ENCODE measurements at regions not wholly inside any gene's neighbourhood (a gene's known extent, or its start where the extent isn't known, plus 50 kb on each side); places are given as distances from the start of the nearest gene placed in this dataset.

- TF ChIP-seq CTCF (IDR thresholded peaks at IDR 0.05) (no peak), POLR2A (IDR thresholded peaks at IDR 0.05) (no peak), POLR2AphosphoS5 (IDR thresholded peaks at IDR 0.05) (no peak), EP300 (IDR thresholded peaks at IDR 0.05) (no peak)
Observed at GRCh38 chr7:35386082-35386815, 132.3 kb upstream of the TBX20 start.
